H9 (cell line): ENCODE measurements at regions not wholly inside any gene's neighbourhood (a gene's known extent, or its start where the extent isn't known, plus 50 kb on each side); places are given as distances from the start of the nearest gene placed in this dataset.

Experiments used
- DNase-seq: peaks from one replicate; pipeline ENCODE4 v3.0.0-alpha.2; 2017
- H2AFZ ChIP-seq: one replicate; pipeline ENCODE4 v1.6.1; 2013; ENCODE audit warnings: mild to moderate bottlenecking, low read length, control low read depth, moderate library complexity
- H2AK5ac ChIP-seq: 2 replicates; pipeline ENCODE4 v1.6.1; 2013; ENCODE audit warnings: low read length, control low read depth, mixed read lengths; ENCODE audit not compliant: insufficient read length
- H2BK120ac ChIP-seq: one replicate; pipeline ENCODE4 v1.6.1; 2013; ENCODE audit warnings: low read depth, mild to moderate bottlenecking, low read length, control low read depth, inconsistent platforms; ENCODE audit not compliant: poor library complexity, severe bottlenecking
- H2BK12ac ChIP-seq: 2 replicates; pipeline ENCODE4 v1.6.1; 2013; ENCODE audit warnings: low read length, control low read depth, mixed read lengths, low read depth; ENCODE audit not compliant: insufficient read length
- H2BK15ac ChIP-seq: 2 replicates; pipeline ENCODE4 v1.6.1; 2013; ENCODE audit warnings: low read depth, low read length, control low read depth
- H2BK20ac ChIP-seq: one replicate; pipeline ENCODE4 v1.6.1; 2013; ENCODE audit warnings: low read depth, mild to moderate bottlenecking, low read length, control low read depth, inconsistent platforms; ENCODE audit not compliant: poor library complexity, severe bottlenecking
- H2BK5ac ChIP-seq: 2 replicates; pipeline ENCODE4 v1.6.1; 2013; ENCODE audit warnings: low read length, control low read depth, mixed read lengths; ENCODE audit not compliant: insufficient read length
- H3K14ac ChIP-seq: 2 replicates; pipeline ENCODE4 v1.6.1; 2013; ENCODE audit warnings: low read length, control low read depth; ENCODE audit not compliant: insufficient read depth
- H3K18ac ChIP-seq: 2 replicates; pipeline ENCODE4 v1.6.1; 2013; ENCODE audit warnings: low read depth, mild to moderate bottlenecking, mixed read lengths, low read length, control low read depth; ENCODE audit not compliant: insufficient read length
- H3K23ac ChIP-seq: 2 replicates; pipeline ENCODE4 v1.6.1; 2013; ENCODE audit warnings: low read length, control low read depth, mixed read lengths, low read depth; ENCODE audit not compliant: insufficient read length
- H3K23me2 ChIP-seq: 2 replicates; pipeline ENCODE4 v1.6.1; 2013; ENCODE audit warnings: low read depth, mild to moderate bottlenecking, mixed read lengths, low read length, control low read depth; ENCODE audit not compliant: insufficient read length, poor library complexity, severe bottlenecking
- H3K27ac ChIP-seq: 2 replicates; pipeline ENCODE4 v1.5.1; 2013; ENCODE audit warnings: low read length, control low read depth, mixed read lengths, low read depth; ENCODE audit not compliant: insufficient read length
- H3K27me3 ChIP-seq: 2 replicates; pipeline ENCODE4 v1.6.1; 2013; ENCODE audit warnings: low read length, control low read depth, inconsistent platforms; ENCODE audit not compliant: insufficient read depth
- H3K4ac ChIP-seq: 2 replicates; pipeline ENCODE4 v1.6.1; 2013; ENCODE audit warnings: low read depth, mild to moderate bottlenecking, control low read depth, inconsistent platforms, low read length, moderate library complexity
- H3K4me1 ChIP-seq: 2 replicates; pipeline ENCODE4 v1.6.1; 2013; ENCODE audit warnings: low read length, control low read depth, inconsistent platforms; ENCODE audit not compliant: insufficient read depth
- H3K4me2 ChIP-seq: 2 replicates; pipeline ENCODE4 v1.6.1; 2013; ENCODE audit warnings: low read length, control low read depth, mixed read lengths; ENCODE audit not compliant: insufficient read length, insufficient read depth
- H3K56ac ChIP-seq: 2 replicates; pipeline ENCODE4 v1.6.1; 2013; ENCODE audit warnings: low read depth, mild to moderate bottlenecking, mixed read lengths, low read length, control low read depth; ENCODE audit not compliant: insufficient read length
- H3K79me1 ChIP-seq: 2 replicates; pipeline ENCODE4 v1.6.1; 2013; ENCODE audit warnings: low read depth, mild to moderate bottlenecking, moderate library complexity, low read length, control low read depth, inconsistent platforms; ENCODE audit not compliant: insufficient read depth, poor library complexity, severe bottlenecking
- H3K79me2 ChIP-seq: 2 replicates; pipeline ENCODE4 v1.6.1; 2013; ENCODE audit warnings: low read length, control low read depth, inconsistent platforms; ENCODE audit not compliant: insufficient read depth
- H3K9ac ChIP-seq: 2 replicates; pipeline ENCODE4 v1.6.1; 2013; ENCODE audit warnings: low read length, control low read depth, mixed read lengths; ENCODE audit not compliant: insufficient read length; ENCODE audit errors: extremely low read depth
- H3K9me3 ChIP-seq: one replicate; pipeline ENCODE4 v1.6.1; 2013; ENCODE audit warnings: low read depth, low read length, inconsistent platforms; ENCODE audit not compliant: control insufficient read depth
- H3T11ph ChIP-seq: one replicate; pipeline ENCODE4 v1.6.1; 2013; ENCODE audit warnings: mild to moderate bottlenecking, low read length, control low read depth, inconsistent platforms
- H4K20me1 ChIP-seq: one replicate; pipeline ENCODE4 v1.6.1; 2013; ENCODE audit not compliant: control insufficient read depth, insufficient read length, insufficient read depth
- H4K5ac ChIP-seq: 2 replicates; pipeline ENCODE4 v1.6.1; 2013; ENCODE audit warnings: low read depth, mild to moderate bottlenecking, mixed read lengths, low read length, control low read depth; ENCODE audit not compliant: insufficient read length
- H4K8ac ChIP-seq: replicated peaks from 2 replicates; pipeline ENCODE4 v1.6.1; 2013; ENCODE audit warnings: low read length, control low read depth, mixed read lengths, low read depth; ENCODE audit not compliant: insufficient read length
- H4K91ac ChIP-seq: 2 replicates; pipeline ENCODE4 v1.6.1; 2013; ENCODE audit warnings: low read depth, mild to moderate bottlenecking, moderate library complexity, mixed read lengths, low read length, control low read depth; ENCODE audit not compliant: insufficient read length
- H3K27ac Mint-ChIP-seq, 3 experiments: 2 replicates in 2 of 3; 3 replicates in 1 of 3; pipeline ENCODE4 v1.8.0; 2020 to 2021; ENCODE audit warnings: mixed read lengths in 3 of 3, mild to moderate bottlenecking in 1 of 3, moderate library complexity in 1 of 3
- H3K27me3 Mint-ChIP-seq: 2 replicates; pipeline ENCODE4 v1.8.0; 2021; ENCODE audit warnings: low read depth, mild to moderate bottlenecking, moderate library complexity, mixed read lengths
- H3K36me3 Mint-ChIP-seq, 3 experiments: 2 replicates in 2 of 3; 3 replicates in 1 of 3; pipeline ENCODE4 v1.8.0; 2020 to 2021; ENCODE audit warnings: low read depth in 3 of 3, mixed read lengths in 3 of 3; ENCODE audit not compliant: insufficient read depth in 1 of 3
- H3K4me1 Mint-ChIP-seq, 2 experiments: 2 replicates each; pipeline ENCODE4 v1.8.0; 2020; ENCODE audit warnings: mixed read lengths in 2 of 2
- H3K4me3 Mint-ChIP-seq, 2 experiments: 2 replicates in 1 of 2; 3 replicates in 1 of 2; pipeline ENCODE4 v1.8.0; 2020 to 2021; ENCODE audit warnings: mild to moderate bottlenecking in 2 of 2, mixed read lengths in 2 of 2, moderate library complexity in 1 of 2
- H3K9me3 Mint-ChIP-seq, 2 experiments: 2 replicates in 1 of 2; 3 replicates in 1 of 2; pipeline ENCODE4 v1.8.0; 2020; ENCODE audit warnings: mild to moderate bottlenecking in 2 of 2, mixed read lengths in 2 of 2, moderate library complexity in 1 of 2
- CTCF ChIP-seq: fragments of 200-600 bp; sonication (generic); conservative IDR thresholded peaks from 3 replicates; pipeline ENCODE4 v1.8.0; 2021; ENCODE audit warnings: antibody characterized with exemption, mild to moderate bottlenecking
- WGBS: extraction: QIAGEN DNeasy Blood & Tissue Kit; methylation state at CpG from one replicate; pipeline ENCODE4 v1.1.7; 2013; ENCODE audit warnings: missing lambda C conversion rate, low lambda C conversion rate, mixed read lengths; ENCODE audit not compliant: insufficient read length; ENCODE audit errors: extremely low coverage; 5-methylcytosine and 5-hydroxymethylcytosine counted together

GRCh38 chr9:103514767-103515166 lies 519.6 kb downstream of the CYLC2 start:
- Histone ChIP-seq H2BK5ac (no peak overlapping the region), H2BK15ac (no peak overlapping the region), H3K9me3 (no peaks in the 10 kb centered on the region), H4K5ac (no peak overlapping the region), H2BK120ac (no peak overlapping the region), H3K9ac (no peak overlapping the region), H3K14ac (no peak overlapping the region), H3K56ac (no peak overlapping the region), H4K20me1 (no peaks in the 10 kb centered on the region), H2BK20ac (no peak overlapping the region), H3K18ac (no peak overlapping the region), H3K4ac (no peak overlapping the region), H3K79me2 (no peaks in the 10 kb centered on the region), H3K23ac (no peak overlapping the region), H4K8ac (no peak overlapping the region), H3T11ph (no peak overlapping the region), H3K4me1 (no peaks in the 10 kb centered on the region), H3K23me2 (no peaks in the 10 kb centered on the region), H3K27me3 (no peaks in the 10 kb centered on the region), H3K4me2 (no peak overlapping the region), H3K27ac (no peak overlapping the region), H2AFZ (no peak overlapping the region), H4K91ac (no peak overlapping the region), H2AK5ac (no peak overlapping the region), H2BK12ac (no peak overlapping the region), H3K79me1 (no peaks in the 10 kb centered on the region)
- Mint-ChIP-seq H3K27me3 (no peaks in the 10 kb centered on the region; the same call in 1 of the 2 replicates), H3K4me1 (no peaks in the 10 kb centered on the region), H3K36me3 (no peaks in the 10 kb centered on the region), H3K27ac (no peak overlapping the region), H3K9me3 (no peaks in the 10 kb centered on the region), H3K4me3 (no peak overlapping the region)
- no peak for DNase-seq
- no peak for TF ChIP-seq CTCF
- no CpG with 5 or more reads among the region's 9 CpGs for WGBS
